ENCODE measurements at regions not wholly inside any gene's neighbourhood (a gene's known extent, or its start where the extent isn't known, plus 50 kb on each side); places are given as distances from the start of the nearest gene placed in this dataset.

- DNase-seq (ENCODE audit: low read depth) (no peak), FAIRE-seq (no peak)
- Histone ChIP-seq H3K27me3 (ENCODE audit: control insufficient read depth, insufficient read depth, low read length) (no peaks in the 10 kb centered on the region), H3K4me3 (ENCODE audit: low read depth, low read length) (no peak overlapping the region), H3K36me3 (ENCODE audit: control insufficient read depth, insufficient read depth, low read length) (no peaks in the 10 kb centered on the region)
- TF ChIP-seq CTCF (IDR thresholded peaks at IDR 0.05; ENCODE audit: insufficient read depth, low read length, severe bottlenecking): no peak
Measured at GRCh38 chr2:103103678-103104077, 341.8 kb downstream of the TMEM182 start.

GRCh38 chr2:103119352-103119751 lies 357.5 kb downstream of the TMEM182 start:
- TF ChIP-seq CTCF (IDR thresholded peaks at IDR 0.05; ENCODE audit: insufficient read depth, low read length, severe bottlenecking): no peak
- Histone ChIP-seq H3K4me3 (ENCODE audit: low read depth, low read length) (no peak overlapping the region), H3K36me3 (ENCODE audit: control insufficient read depth, insufficient read depth, low read length) (no peaks in the 10 kb centered on the region), H3K27me3 (ENCODE audit: control insufficient read depth, insufficient read depth, low read length) (no peaks in the 10 kb centered on the region)
- FAIRE-seq (no peak), DNase-seq (ENCODE audit: low read depth) (no peak)

- TF ChIP-seq CTCF (IDR thresholded peaks at IDR 0.05; ENCODE audit: insufficient read depth, low read length, severe bottlenecking): no peak
- Histone ChIP-seq H3K27me3 (ENCODE audit: control insufficient read depth, insufficient read depth, low read length) (no peaks in the 10 kb centered on the region), H3K4me3 (ENCODE audit: low read depth, low read length) (no peak overlapping the region), H3K36me3 (ENCODE audit: control insufficient read depth, insufficient read depth, low read length) (no peaks in the 10 kb centered on the region)
- DNase-seq (ENCODE audit: low read depth) (no peak), FAIRE-seq (no peak)
Measured at GRCh38 chr2:103121106-103121505, 359.3 kb downstream of the TMEM182 start.

- Histone ChIP-seq H3K36me3 (ENCODE audit: control insufficient read depth, insufficient read depth, low read length) (no peaks in the 10 kb centered on the region), H3K27me3 (ENCODE audit: control insufficient read depth, insufficient read depth, low read length) (no peaks in the 10 kb centered on the region), H3K4me3 (ENCODE audit: low read depth, low read length) (no peak overlapping the region)
- FAIRE-seq: no peak
- no peak for TF ChIP-seq CTCF (IDR thresholded peaks at IDR 0.05; ENCODE audit: insufficient read depth, low read length, severe bottlenecking)
- DNase-seq (ENCODE audit: low read depth): no peak
Measured at GRCh38 chr2:103123516-103123915, 361.7 kb downstream of the TMEM182 start.

- FAIRE-seq (no peak), DNase-seq (ENCODE audit: low read depth) (no peak)
- Histone ChIP-seq H3K4me3 (ENCODE audit: low read depth, low read length) (no peak overlapping the region), H3K36me3 (ENCODE audit: control insufficient read depth, insufficient read depth, low read length) (no peaks in the 10 kb centered on the region), H3K27me3 (ENCODE audit: control insufficient read depth, insufficient read depth, low read length) (no peaks in the 10 kb centered on the region)
- TF ChIP-seq CTCF (IDR thresholded peaks at IDR 0.05; ENCODE audit: insufficient read depth, low read length, severe bottlenecking): no peak
Measured at GRCh38 chr2:103130857-103131256, 369.0 kb downstream of the TMEM182 start.

- TF ChIP-seq CTCF (IDR thresholded peaks at IDR 0.05; ENCODE audit: insufficient read depth, low read length, severe bottlenecking): no peak
- no peak for DNase-seq (ENCODE audit: low read depth)
- no peak for FAIRE-seq
- H3K36me3 ChIP-seq (ENCODE audit: control insufficient read depth, insufficient read depth, low read length): no peaks in the 10 kb centered on the region
- H3K4me3 ChIP-seq (ENCODE audit: low read depth, low read length): no peak overlapping the region
- H3K27me3 ChIP-seq (ENCODE audit: control insufficient read depth, insufficient read depth, low read length): no peaks in the 10 kb centered on the region
Measured at GRCh38 chr2:103132536-103133217, 370.8 kb downstream of the TMEM182 start.

Measured in bronchial epithelial cell (primary cell).